PFSK-1 (cell line): ENCODE measurements at regions not wholly inside any gene's neighbourhood (a gene's known extent, or its start where the extent isn't known, plus 50 kb on each side); places are given as distances from the start of the nearest gene placed in this dataset.
A peak's percentile ranks its signal among the peaks of the same experiment; 100 is the strongest.

Source experiments
- FOXP2 ChIP-seq: optimal IDR thresholded peaks from 2 replicates; pipeline ENCODE3; 2011; ENCODE audit warnings: borderline replicate concordance, control low read depth, inconsistent platforms; ENCODE audit not compliant: insufficient read depth; ENCODE audit errors: extremely low read length, extremely low read depth
- POLR2AphosphoS5 ChIP-seq: IDR thresholded peaks from 2 replicates; pipeline ENCODE4 v1.6.1; 2012; ENCODE audit warnings: low read depth, mild to moderate bottlenecking, control low read depth, low read length, moderate library complexity
- REST ChIP-seq, 2 experiments: IDR thresholded peaks; 2 replicates each; pipeline versions ENCODE4 v1.6.1 to v1.8.0; 2011 to 2012; ENCODE audit warnings: low read depth in 2 of 2, low read length in 2 of 2, control low read depth in 1 of 2, inconsistent platforms in 1 of 2, mild to moderate bottlenecking in 1 of 2, moderate library complexity in 1 of 2; ENCODE audit not compliant: insufficient read depth in 1 of 2
- SIN3A ChIP-seq: IDR thresholded peaks from 2 replicates; pipeline ENCODE4 v1.6.1; 2012; ENCODE audit warnings: mild to moderate bottlenecking, low read length, moderate library complexity, borderline replicate concordance; ENCODE audit not compliant: insufficient read depth
- TAF1 ChIP-seq: IDR thresholded peaks from 2 replicates; pipeline ENCODE4 v1.6.1; 2012; ENCODE audit warnings: low read length, control low read depth, borderline replicate concordance; ENCODE audit not compliant: insufficient read depth

- no peak for TF ChIP-seq FOXP2
- no peak for TF ChIP-seq SIN3A
- no peak for TF ChIP-seq TAF1
- no peak for TF ChIP-seq REST (IDR thresholded peaks at IDR 0.05; ENCODE audit: insufficient read depth in 1 of 2, low read depth in 2 of 2, low read length in 2 of 2)
- TF ChIP-seq POLR2AphosphoS5: no peak
Observed at GRCh38 chr17:55843785-55844184, 92.9 kb downstream of the PCTP start.

GRCh38 chr17:55845385-55845784 lies 94.5 kb downstream of the PCTP start:
- TF ChIP-seq REST (IDR thresholded peaks at IDR 0.05; ENCODE audit: insufficient read depth in 1 of 2, low read depth in 2 of 2, low read length in 2 of 2) (no peak), FOXP2 (peak; percentile 60), POLR2AphosphoS5 (no peak), TAF1 (no peak), SIN3A (no peak)

GRCh38 chr17:55846745-55847144 lies 95.9 kb downstream of the PCTP start:
- TF ChIP-seq REST (IDR thresholded peaks at IDR 0.05; ENCODE audit: insufficient read depth in 1 of 2, low read depth in 2 of 2, low read length in 2 of 2) (no peak), FOXP2 (no peak), SIN3A (no peak), POLR2AphosphoS5 (no peak), TAF1 (no peak)

GRCh38 chr17:55852734-55853133 lies 101.9 kb downstream of the PCTP start:
- TF ChIP-seq SIN3A (no peak), FOXP2 (no peak), TAF1 (no peak), POLR2AphosphoS5 (no peak), REST (IDR thresholded peaks at IDR 0.05; ENCODE audit: insufficient read depth in 1 of 2, low read depth in 2 of 2, low read length in 2 of 2) (no peak)

- TF ChIP-seq TAF1: no peak
- no peak for TF ChIP-seq SIN3A
Observed at GRCh38 chr17:55859301-55859795, 108.5 kb downstream of the PCTP start.
